Vagina (tissue), 2 donors: ENCODE measurements at regions not wholly inside any gene's neighbourhood (a gene's known extent, or its start where the extent isn't known, plus 50 kb on each side); places are given as distances from the start of the nearest gene placed in this dataset.

ENCODE experiments used
- DNase-seq, 2 donors: peaks; one replicate each; pipeline ENCODE4 v3.0.0-alpha.2; 2017; ENCODE audit errors: extremely low spot score in 2 of 2
- H3K27ac ChIP-seq: fragments of 200-600 bp; sonication (generic); one replicate; pipeline ENCODE4 v1.5.1; 2019
- H3K27me3 ChIP-seq: fragments of 200-600 bp; sonication (generic); one replicate; pipeline ENCODE4 v1.5.1; 2019
- H3K36me3 ChIP-seq, 2 donors: fragments of 200-600 bp; sonication (generic); one replicate each; pipeline ENCODE4 v1.5.1; 2017 to 2019
- H3K4me1 ChIP-seq: fragments of 200-600 bp; sonication (generic); one replicate; pipeline ENCODE4 v1.5.1; 2019
- H3K4me3 ChIP-seq, 2 donors: fragments of 200-600 bp; sonication (generic); 1 replicate in 1 of 2; 2 replicates in 1 of 2; pipeline ENCODE4 v1.5.1; 2016 to 2019
- H3K9me3 ChIP-seq: fragments of 200-600 bp; sonication (generic); one replicate; pipeline ENCODE4 v1.5.1; 2019
- CTCF ChIP-seq, 3 experiments: fragments of 450-650 bp in 2 of 3; fragments of 200-600 bp in 1 of 3; sonication (generic) in 1 of 3; IDR thresholded peaks; one replicate each; pipeline ENCODE4 v1.5.1; 2017 to 2019; ENCODE audit warnings: antibody characterized with exemption in 3 of 3, mild to moderate bottlenecking in 2 of 3, moderate library complexity in 2 of 3
- POLR2A ChIP-seq, 2 donors: fragments of 450-650 bp; IDR thresholded peaks; one replicate each; pipeline ENCODE4 v1.6.1; 2017; ENCODE audit warnings: antibody characterized with exemption in 2 of 2, mild to moderate bottlenecking in 2 of 2, moderate library complexity in 2 of 2
- POLR2AphosphoS5 ChIP-seq, 2 donors: sonication (generic); formaldehyde crosslinking; IDR thresholded peaks; one replicate each; pipeline ENCODE4 v1.9.0; 2017; ENCODE audit warnings: antibody characterized with exemption in 2 of 2, mild to moderate bottlenecking in 2 of 2, low read depth in 1 of 2; ENCODE audit not compliant: insufficient read depth in 1 of 2
- intact Hi-C: fragments of 100-400 bp; cut with DNase I; formaldehyde crosslinking; loops from one replicate; pipeline ENCODE4 v1.15.1; 2023

- TF ChIP-seq POLR2AphosphoS5 (IDR thresholded peaks at IDR 0.05; ENCODE audit: insufficient read depth in 1 of 2, low read depth in 1 of 2) (no peak), POLR2A (IDR thresholded peaks at IDR 0.05) (no peak), CTCF (IDR thresholded peaks at IDR 0.05) (no peak)
- H3K36me3 ChIP-seq: no peaks in the 10 kb centered on the region
- DNase-seq: no peak
- H3K4me1 ChIP-seq: no peaks in the 10 kb centered on the region
- H3K4me3 ChIP-seq: no peak overlapping the region
- H3K27me3 ChIP-seq: no peaks in the 10 kb centered on the region
- H3K9me3 ChIP-seq: no peaks in the 10 kb centered on the region
- intact Hi-C loops: no loop called here
- H3K27ac ChIP-seq: no peak overlapping the region
These were observed 108.9 kb downstream of the CDC7 start for GRCh38 chr1:91609551-91609950.

- TF ChIP-seq POLR2A (IDR thresholded peaks at IDR 0.05) (no peak), CTCF (IDR thresholded peaks at IDR 0.05) (no peak), POLR2AphosphoS5 (IDR thresholded peaks at IDR 0.05; ENCODE audit: insufficient read depth in 1 of 2, low read depth in 1 of 2) (no peak)
- no peak for DNase-seq
- no peak overlapping the region for H3K27ac ChIP-seq
- H3K36me3 ChIP-seq: no peaks in the 10 kb centered on the region
- no peaks in the 10 kb centered on the region for H3K9me3 ChIP-seq
- H3K27me3 ChIP-seq: no peaks in the 10 kb centered on the region
- intact Hi-C loops: no loop called here
- no peak overlapping the region for H3K4me3 ChIP-seq
- H3K4me1 ChIP-seq: no peaks in the 10 kb centered on the region
These were observed 109.5 kb downstream of the CDC7 start for GRCh38 chr1:91610102-91610501.

GRCh38 chr1:91610789-91611188 is 110.1 kb downstream of the CDC7 start:
- TF ChIP-seq POLR2AphosphoS5 (IDR thresholded peaks at IDR 0.05; ENCODE audit: insufficient read depth in 1 of 2, low read depth in 1 of 2) (no peak), POLR2A (IDR thresholded peaks at IDR 0.05) (no peak), CTCF (IDR thresholded peaks at IDR 0.05) (no peak)
- intact Hi-C loops: no loop called here
- Histone ChIP-seq H3K4me1 (no peaks in the 10 kb centered on the region), H3K27me3 (no peaks in the 10 kb centered on the region), H3K36me3 (no peaks in the 10 kb centered on the region), H3K9me3 (no peaks in the 10 kb centered on the region), H3K27ac (no peak overlapping the region), H3K4me3 (no peak overlapping the region)
- no peak for DNase-seq

- Histone ChIP-seq H3K4me1 (no peaks in the 10 kb centered on the region), H3K27me3 (no peaks in the 10 kb centered on the region), H3K4me3 (no peak overlapping the region), H3K9me3 (no peaks in the 10 kb centered on the region), H3K27ac (no peak overlapping the region), H3K36me3 (no peaks in the 10 kb centered on the region)
- no peak for DNase-seq
- intact Hi-C loops: no loop called here
- TF ChIP-seq POLR2AphosphoS5 (IDR thresholded peaks at IDR 0.05; ENCODE audit: insufficient read depth in 1 of 2, low read depth in 1 of 2) (no peak), POLR2A (IDR thresholded peaks at IDR 0.05) (no peak), CTCF (IDR thresholded peaks at IDR 0.05) (no peak)
These were observed 110.8 kb downstream of the CDC7 start for GRCh38 chr1:91611483-91611917.

- no peak for TF ChIP-seq CTCF (IDR thresholded peaks at IDR 0.05)
- no peak for TF ChIP-seq POLR2A (IDR thresholded peaks at IDR 0.05)
- no peak for TF ChIP-seq POLR2AphosphoS5 (IDR thresholded peaks at IDR 0.05; ENCODE audit: insufficient read depth in 1 of 2, low read depth in 1 of 2)
- no peak for DNase-seq
These were observed 112.9 kb downstream of the CDC7 start for GRCh38 chr1:91613595-91613994.

More at GRCh38 chr1:91613595-91613994, 112.9 kb downstream of the CDC7 start:
- intact Hi-C loops: no loop called here
- Histone ChIP-seq H3K9me3 (no peaks in the 10 kb centered on the region), H3K27me3 (no peaks in the 10 kb centered on the region), H3K4me3 (no peak overlapping the region), H3K4me1 (no peaks in the 10 kb centered on the region), H3K27ac (no peak overlapping the region), H3K36me3 (no peaks in the 10 kb centered on the region)
